DMS79 treated with DMSO at 0.1 percent for 48 hours (cell line): ENCODE measurements at regions not wholly inside any gene's neighbourhood (a gene's known extent, or its start where the extent isn't known, plus 50 kb on each side); places are given as distances from the start of the nearest gene placed in this dataset.
"Not testable (repeated sequence)": the region's sequence is repeated elsewhere in the genome, so short reads cannot be mapped to it uniquely, and the experiment has no call there.

Experiments
- DNase-seq: peaks from one replicate; lab custom pipeline; 2025; lab: John Stamatoyannopoulos, UW

GRCh38 chr13:38283346-38283745 is 66.3 kb upstream of the UFM1 start:
- DNase-seq = no peak

- no peak for DNase-seq
These were observed 84.5 kb upstream of the UFM1 start for GRCh38 chr13:38265132-38265497.

GRCh38 chr13:38264363-38265131 is 85.1 kb upstream of the UFM1 start:
- DNase-seq = peak; percentile 15

- no peak for DNase-seq
These were observed 87.4 kb upstream of the UFM1 start for GRCh38 chr13:38262211-38262610.

GRCh38 chr13:38255600-38255999 is 94.1 kb upstream of the UFM1 start:
- no peak for DNase-seq

GRCh38 chr13:38239874-38240273 is 109.8 kb upstream of the UFM1 start:
- DNase-seq = no peak

- no peak for DNase-seq
These were observed 121.3 kb upstream of the UFM1 start for GRCh38 chr13:38228322-38228721.

GRCh38 chr13:38226496-38226895 is 123.2 kb upstream of the UFM1 start:
- DNase-seq = no peak

GRCh38 chr13:38223089-38223488 is 126.6 kb upstream of the UFM1 start:
- DNase-seq = no peak

GRCh38 chr13:38221120-38221519 is 128.5 kb upstream of the UFM1 start:
- not testable (repeated sequence) for DNase-seq

- no peak for DNase-seq
These were observed 133.5 kb upstream of the UFM1 start for GRCh38 chr13:38216181-38216580.

GRCh38 chr13:38213314-38213713 is 136.3 kb upstream of the UFM1 start:
- DNase-seq = no peak

GRCh38 chr13:38210928-38211596 is 138.6 kb upstream of the UFM1 start:
- no peak for DNase-seq

- no peak for DNase-seq
These were observed 145.1 kb upstream of the UFM1 start for GRCh38 chr13:38204556-38204955.

GRCh38 chr13:38202740-38203139 is 146.9 kb upstream of the UFM1 start:
- DNase-seq = no peak

- DNase-seq = no peak
These were observed 158.6 kb upstream of the UFM1 start for GRCh38 chr13:38191016-38191415.

GRCh38 chr13:38180670-38181069 is 169.0 kb upstream of the UFM1 start:
- no peak for DNase-seq

- DNase-seq = no peak
These were observed 169.5 kb upstream of the UFM1 start for GRCh38 chr13:38180126-38180525.

- no peak for DNase-seq
These were observed 173.0 kb upstream of the UFM1 start for GRCh38 chr13:38176664-38177063.

- DNase-seq = no peak
These were observed 176.2 kb upstream of the UFM1 start for GRCh38 chr13:38173403-38173802.

- no peak for DNase-seq
These were observed 182.4 kb upstream of the UFM1 start for GRCh38 chr13:38167164-38167822.

GRCh38 chr13:38166116-38166515 is 183.5 kb upstream of the UFM1 start:
- no peak for DNase-seq

- no peak for DNase-seq
These were observed 189.5 kb upstream of the UFM1 start for GRCh38 chr13:38160131-38160530.
